ENCODE measurements at regions not wholly inside any gene's neighbourhood (a gene's known extent, or its start where the extent isn't known, plus 50 kb on each side); places are given as distances from the start of the nearest gene placed in this dataset.
"Not testable (repeated sequence)": the region's sequence is repeated elsewhere in the genome, so short reads cannot be mapped to it uniquely, and the experiment has no call there.

GRCh38 chr16:29234536-29235275 is 171.8 kb downstream of the NPIPB11 start:
- not testable (repeated sequence) for DNase-seq (ENCODE audit: low read depth in 2 of 2)

DNA sequence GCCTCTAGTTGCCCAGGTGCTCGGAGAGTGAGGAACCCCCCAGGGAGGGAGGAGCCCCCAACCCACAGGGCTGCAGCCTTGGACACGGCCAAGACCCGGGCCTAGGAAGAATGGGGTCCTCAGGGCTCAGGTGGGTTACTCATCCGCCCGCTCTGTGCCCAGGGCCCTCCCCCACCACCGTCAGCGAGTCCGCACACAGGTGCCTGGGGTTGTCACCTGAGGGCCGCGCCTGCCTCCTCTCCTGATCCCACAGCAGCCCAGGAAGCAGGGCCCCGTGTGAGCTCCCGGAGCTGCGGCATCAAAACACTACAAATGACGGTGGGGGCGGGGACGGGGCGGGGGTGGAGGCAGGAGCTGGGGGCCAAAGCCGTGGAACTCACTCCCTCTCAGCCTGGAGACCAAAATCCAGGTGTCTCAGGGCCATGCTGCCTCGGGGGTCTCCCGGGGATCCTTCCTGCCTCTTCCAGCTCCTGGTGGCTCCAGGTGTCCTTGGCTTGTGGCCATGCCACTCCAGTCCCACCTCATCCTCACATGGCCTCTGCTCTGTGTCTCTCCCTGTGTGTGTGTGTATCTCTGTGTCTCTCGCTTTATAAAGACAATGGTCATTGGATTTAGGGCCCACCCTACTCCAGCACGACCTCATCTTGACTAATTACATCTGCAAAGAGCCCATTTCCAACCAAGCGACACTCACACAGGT is 172.7 kb downstream of the NPIPB11 start:
- DNase-seq (ENCODE audit: low read depth in 2 of 2): not testable (repeated sequence)

DNA sequence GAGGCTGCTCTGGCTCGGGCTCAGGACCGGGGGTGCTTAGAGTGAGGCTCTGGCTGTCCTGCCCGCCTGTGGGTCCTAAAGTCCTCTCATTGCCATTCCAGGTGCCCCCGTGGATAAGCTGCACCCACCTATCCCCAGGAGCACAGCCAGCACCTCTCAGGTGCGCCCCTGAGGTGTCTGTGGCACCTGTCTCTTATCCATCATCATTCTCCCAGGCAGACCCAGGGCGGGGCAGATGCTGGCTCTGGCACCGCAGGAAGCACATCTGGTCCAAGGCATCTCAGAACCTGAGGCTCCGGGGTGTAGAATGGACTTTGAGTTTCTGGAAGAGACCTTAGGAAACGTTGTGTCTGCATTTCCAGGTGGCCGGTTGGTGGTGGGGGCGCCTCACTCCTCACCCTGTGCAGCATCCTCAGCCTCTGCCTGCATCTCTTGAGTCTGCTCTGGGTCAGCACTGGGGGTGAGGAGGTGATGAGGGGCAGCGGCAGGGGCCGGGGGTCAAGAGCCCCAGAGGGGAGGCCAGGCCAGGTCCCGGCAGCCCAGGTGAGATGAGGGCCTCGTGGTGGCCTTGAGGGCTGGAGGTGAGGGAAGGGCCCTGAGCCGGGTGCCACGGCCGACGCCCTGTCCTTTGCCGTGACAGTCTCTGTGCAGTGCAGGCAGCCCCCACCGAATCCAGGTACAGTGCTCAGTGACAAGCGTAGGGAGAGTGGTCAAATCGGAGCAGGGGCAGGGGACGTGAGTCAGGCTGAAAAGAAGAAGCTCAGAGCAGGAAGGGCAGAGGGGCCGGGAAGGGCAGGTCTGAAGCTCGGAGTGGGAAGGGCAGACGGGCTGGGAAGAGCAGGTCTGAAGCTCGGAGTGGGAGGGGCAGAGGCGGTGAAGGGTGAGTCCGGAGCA is 173.5 kb downstream of the NPIPB11 start:
- DNase-seq (ENCODE audit: low read depth in 2 of 2): no peak

DNA sequence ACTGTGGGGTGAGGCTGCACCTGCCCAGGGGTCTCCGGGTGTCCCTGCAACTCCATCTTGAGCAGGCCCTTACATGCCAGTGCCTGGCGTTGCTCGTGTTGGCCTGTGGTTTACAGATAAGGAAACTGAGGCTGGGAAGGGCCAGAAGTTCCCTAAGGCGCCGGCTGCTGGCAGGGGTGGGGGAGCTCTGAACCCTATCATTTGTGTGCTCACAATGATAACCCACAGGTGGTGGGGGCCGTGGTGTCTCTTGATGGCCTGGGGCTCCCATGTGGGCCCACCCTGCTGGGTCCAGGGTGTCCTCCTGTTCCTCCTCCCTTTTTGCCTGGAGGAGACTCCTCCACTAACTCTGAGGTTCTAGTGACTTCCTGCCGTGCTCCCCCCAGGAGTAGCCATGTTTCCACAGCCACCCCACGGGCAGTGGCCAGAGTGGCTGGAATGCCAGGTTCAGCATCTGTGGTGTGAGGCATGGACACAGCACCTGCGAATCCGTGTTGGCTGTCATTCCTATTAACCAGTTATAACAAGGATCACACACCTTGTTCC is 174.3 kb downstream of the NPIPB11 start:
- DNase-seq (ENCODE audit: low read depth in 2 of 2): not testable (repeated sequence)

DNA sequence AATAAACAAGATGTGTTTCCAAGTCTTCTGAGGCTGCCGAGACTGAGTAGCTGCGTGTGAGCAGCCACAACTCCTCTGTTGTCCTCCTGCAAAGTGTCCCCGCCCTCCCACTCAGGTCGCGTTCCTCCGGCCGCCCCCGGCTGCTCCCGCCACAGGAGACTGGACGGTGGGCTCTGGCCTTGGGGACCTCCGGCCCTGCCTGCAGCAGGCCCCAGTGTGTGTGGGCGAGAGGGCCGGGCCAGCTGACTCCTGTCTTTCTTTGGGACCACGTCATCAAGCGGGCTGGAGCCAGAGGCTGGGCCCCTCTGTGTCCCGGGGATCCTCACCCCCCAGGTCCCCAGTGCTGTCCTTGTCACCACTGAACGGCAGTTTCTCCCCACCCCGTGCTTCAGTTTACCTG is 175.3 kb downstream of the NPIPB11 start:
- no peak for DNase-seq (ENCODE audit: low read depth in 2 of 2)

GRCh38 chr16:29230671-29231096 is 175.8 kb downstream of the NPIPB11 start:
- DNase-seq (ENCODE audit: low read depth in 2 of 2): no peak

GRCh38 chr16:29230006-29230668 is 176.4 kb downstream of the NPIPB11 start:
- not testable (repeated sequence) for DNase-seq (ENCODE audit: low read depth in 2 of 2)

- not testable (repeated sequence) for DNase-seq (ENCODE audit: low read depth in 2 of 2)
These were observed 176.9 kb downstream of the NPIPB11 start for GRCh38 chr16:29229616-29230005.

- DNase-seq (ENCODE audit: low read depth in 2 of 2): not testable (repeated sequence)
These were observed 177.6 kb downstream of the NPIPB11 start for GRCh38 chr16:29228664-29229611.

- DNase-seq (ENCODE audit: low read depth in 2 of 2): peak; percentile 38 to 44
These were observed 178.5 kb downstream of the NPIPB11 start for GRCh38 chr16:29227751-29228663.

DNA sequence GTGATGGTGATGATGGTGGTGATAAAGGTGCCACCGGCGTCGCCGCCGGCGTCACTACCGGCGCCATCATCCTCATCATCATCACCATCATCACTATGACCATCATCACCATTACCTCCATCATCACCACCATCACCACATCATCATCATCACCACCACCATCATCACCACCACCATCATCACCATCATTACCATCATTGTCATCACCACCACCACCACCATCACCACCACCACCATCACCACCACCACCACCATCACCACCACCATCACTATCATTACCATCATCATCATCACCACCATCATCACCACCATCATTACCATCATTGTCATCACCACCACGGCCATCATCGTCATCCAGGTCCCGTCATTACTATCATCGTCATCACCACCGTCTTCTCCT is 179.7 kb downstream of the NPIPB11 start:
- no peak for DNase-seq (ENCODE audit: low read depth in 2 of 2)

GRCh38 chr16:29224675-29225074 is 181.8 kb downstream of the NPIPB11 start:
- not testable (repeated sequence) for DNase-seq (ENCODE audit: low read depth in 2 of 2)

GRCh38 chr16:29222615-29223014 is 183.9 kb downstream of the NPIPB11 start:
- not testable (repeated sequence) for DNase-seq (ENCODE audit: low read depth in 2 of 2)

DNA sequence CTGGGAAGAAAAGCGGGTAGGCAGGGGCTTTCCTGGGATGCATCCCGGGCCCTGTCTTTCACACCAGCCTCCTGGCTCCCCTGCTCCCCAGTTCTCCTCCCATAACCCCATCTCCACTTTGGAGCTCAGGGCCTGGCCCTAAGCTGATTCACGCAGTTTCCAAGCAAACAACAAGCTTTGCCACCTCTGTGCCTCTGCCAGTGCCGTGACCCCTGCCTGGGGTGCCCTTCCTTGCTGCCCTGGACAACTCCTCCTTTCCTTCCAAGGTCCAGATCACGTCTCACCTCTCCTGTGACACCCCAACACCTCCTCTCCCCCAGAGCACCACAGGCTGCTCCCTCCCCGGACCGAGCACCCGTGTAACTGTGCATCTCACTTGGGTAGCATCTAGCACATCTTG is 184.5 kb downstream of the NPIPB11 start:
- not testable (repeated sequence) for DNase-seq (ENCODE audit: low read depth in 2 of 2)

GRCh38 chr16:29221281-29221955 is 185.1 kb downstream of the NPIPB11 start:
- DNase-seq (ENCODE audit: low read depth in 2 of 2): not testable (repeated sequence)

GRCh38 chr16:29220647-29221191 is 185.8 kb downstream of the NPIPB11 start:
- not testable (repeated sequence) for DNase-seq (ENCODE audit: low read depth in 2 of 2)

DNA sequence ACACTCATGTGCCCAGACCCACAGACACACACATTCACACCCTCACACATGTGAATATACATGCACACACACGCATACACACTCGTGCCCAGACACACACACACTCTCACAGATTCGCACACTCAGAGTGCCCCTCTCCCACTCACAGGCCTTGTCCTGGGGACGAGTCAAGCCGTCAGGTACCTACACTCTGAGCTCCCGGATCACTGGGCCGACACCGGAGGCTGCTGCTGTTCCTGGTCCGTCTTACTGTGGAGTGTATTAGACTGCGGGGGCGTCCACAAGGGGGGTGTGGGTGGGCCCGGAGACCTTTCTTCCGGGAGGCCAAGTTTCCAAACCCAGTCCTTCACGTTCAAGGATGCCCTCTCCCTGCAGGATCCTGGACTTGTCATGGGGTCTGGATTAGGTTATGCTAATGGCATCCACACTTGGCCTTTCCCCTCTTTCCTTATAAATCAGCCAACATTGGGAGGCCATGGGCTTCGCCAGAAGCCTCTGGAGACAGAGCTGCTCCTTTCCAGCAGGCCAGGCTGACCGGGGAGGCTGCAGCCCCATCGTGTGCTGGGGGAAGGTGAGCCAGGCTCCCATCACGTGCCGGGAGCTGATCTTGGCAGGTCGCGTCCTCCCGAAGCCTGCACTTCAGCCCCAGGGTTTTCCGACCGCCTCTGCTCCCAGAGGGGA is 186.4 kb downstream of the NPIPB11 start:
- not testable (repeated sequence) for DNase-seq (ENCODE audit: low read depth in 2 of 2)
